SK-N-SH (cell line): ENCODE measurements at regions not wholly inside any gene's neighbourhood (a gene's known extent, or its start where the extent isn't known, plus 50 kb on each side); places are given as distances from the start of the nearest gene placed in this dataset.

Experiments used
- CTCF ChIA-PET: fragments of 300-600, 350-600 bp; formaldehyde crosslinking; extraction: SDS; loops from one replicate; lab custom pipeline; 2021; lab: Yijun Ruan, JAX
- POLR2A ChIA-PET: fragments of 350-600 bp; sonication (Branson Sonifier 250); formaldehyde crosslinking; extraction: SDS; loops from one replicate; lab custom pipeline; 2020; ENCODE audit warnings: antibody characterized with exemption, inconsistent platforms; lab: Yijun Ruan, JAX
- DNase-seq: peaks from one replicate; pipeline ENCODE4 v3.0.0; 2012
- H2AFZ ChIP-seq: fragments of 200-600 bp; sonication (generic); 2 replicates; pipeline ENCODE4 v1.8.1; 2016; ENCODE audit warnings: antibody characterized with exemption, mild to moderate bottlenecking, low read depth
- H3F3A ChIP-seq: fragments of 200-600 bp; sonication (generic); replicated peaks from 2 replicates; pipeline ENCODE3; 2016; ENCODE audit warnings: antibody characterized with exemption, mild to moderate bottlenecking; ENCODE audit not compliant: insufficient read depth
- H3K27ac ChIP-seq, 2 experiments: fragments of 200-500 bp in 1 of 2; fragments of 200-600 bp in 1 of 2; sonication (Bioruptor generic) in 1 of 2; sonication (generic), shearing (Covaris generic) in 1 of 2; 2 replicates each; pipeline versions ENCODE4 v1.5.1 to v1.6.1; 2014 to 2016; ENCODE audit warnings: low read depth in 2 of 2, inconsistent platforms in 1 of 2, low read length in 1 of 2, mild to moderate bottlenecking in 1 of 2, mixed read lengths in 1 of 2
- H3K27me3 ChIP-seq: fragments of 200-600 bp; sonication (generic), shearing (Covaris generic); 2 replicates; pipeline ENCODE4 v1.6.1; 2016; ENCODE audit warnings: mixed run types; ENCODE audit not compliant: insufficient read depth
- H3K36me3 ChIP-seq, 2 experiments: fragments of 200-500 bp in 1 of 2; fragments of 200-600 bp in 1 of 2; sonication (Bioruptor generic) in 1 of 2; sonication (generic) in 1 of 2; replicated peaks in 1 of 2; 2 replicates each; pipeline versions ENCODE3 to v1.5.1; 2014 to 2016; ENCODE audit warnings: low read length in 1 of 2, mild to moderate bottlenecking in 1 of 2; ENCODE audit not compliant: insufficient read depth in 2 of 2, control insufficient read depth in 1 of 2
- H3K4me1 ChIP-seq, 2 experiments: fragments of 200-500 bp in 1 of 2; fragments of 200-600 bp in 1 of 2; sonication (Bioruptor generic) in 1 of 2; sonication (generic), shearing (Covaris generic) in 1 of 2; 2 replicates each; pipeline versions ENCODE4 v1.5.1 to v1.6.1; 2014 to 2016; ENCODE audit warnings: low read depth in 1 of 2, low read length in 1 of 2, mixed run types in 1 of 2; ENCODE audit not compliant: insufficient read depth in 2 of 2, control insufficient read depth in 1 of 2
- H3K4me2 ChIP-seq: fragments of 200-600 bp; sonication (generic), shearing (Covaris generic); 2 replicates; pipeline ENCODE4 v1.6.1; 2017; ENCODE audit warnings: mixed run types
- H3K4me3 ChIP-seq, 2 experiments: fragments of 200-500 bp in 1 of 2; fragments of 200-600 bp in 1 of 2; sonication (Bioruptor generic) in 1 of 2; sonication (generic), shearing (Covaris generic) in 1 of 2; 2 replicates each; pipeline versions ENCODE4 v1.5.1 to v1.8.1; 2014 to 2016; ENCODE audit warnings: low read depth in 2 of 2, inconsistent platforms in 1 of 2, low read length in 1 of 2, mild to moderate bottlenecking in 1 of 2, mixed read lengths in 1 of 2, moderate library complexity in 1 of 2
- H3K79me2 ChIP-seq: fragments of 200-600 bp; sonication (generic); 2 replicates; pipeline ENCODE4 v1.8.1; 2017; ENCODE audit warnings: mild to moderate bottlenecking; ENCODE audit not compliant: insufficient read depth
- H3K9ac ChIP-seq: fragments of 200-600 bp; sonication (generic); 2 replicates; pipeline ENCODE4 v1.6.1; 2017; ENCODE audit warnings: mixed run types
- H3K9me2 ChIP-seq: fragments of 200-600 bp; sonication (generic); 2 replicates; pipeline ENCODE4 v1.6.1; 2017; ENCODE audit warnings: mixed run types
- H3K9me3 ChIP-seq: fragments of 200-600 bp; sonication (generic); 2 replicates; pipeline ENCODE4 v1.6.1; 2017; ENCODE audit warnings: mixed run types, mild to moderate bottlenecking, moderate library complexity
- H4K20me1 ChIP-seq: fragments of 200-600 bp; sonication (generic); 2 replicates; pipeline ENCODE4 v1.6.1; 2017; ENCODE audit warnings: mild to moderate bottlenecking, mixed run types; ENCODE audit not compliant: insufficient read depth
- CHD2 ChIP-seq: fragments of 150-350 bp; IDR thresholded peaks from 2 replicates; pipeline ENCODE4 v1.6.1; 2018; ENCODE audit warnings: low read length; ENCODE audit not compliant: partially characterized antibody
- CTCF ChIP-seq: fragments of 200-600 bp; sonication (generic); IDR thresholded peaks from 2 replicates; pipeline ENCODE4 v1.6.1; 2017; ENCODE audit warnings: antibody characterized with exemption, mild to moderate bottlenecking, moderate library complexity
- EP300 ChIP-seq, 2 experiments: IDR thresholded peaks; 2 replicates each; pipeline versions ENCODE4 v1.4.0 to v1.6.1; 2012; ENCODE audit warnings: borderline replicate concordance in 1 of 2, low read depth in 1 of 2, low read length in 1 of 2
- EZH2phosphoT487 ChIP-seq: fragments of 200-600 bp; sonication (generic); IDR thresholded peaks from 2 replicates; pipeline ENCODE4 v1.6.1; 2017; ENCODE audit warnings: low read depth, mixed run types, mild to moderate bottlenecking, antibody characterized with exemption, moderate library complexity, borderline replicate concordance
- MAX ChIP-seq: IDR thresholded peaks from 2 replicates; pipeline ENCODE4 v1.4.0; 2012; ENCODE audit warnings: low read depth
- MEF2A ChIP-seq: IDR thresholded peaks from 2 replicates; pipeline ENCODE4 v1.4.0; 2012; ENCODE audit warnings: low read depth, borderline replicate concordance
- RCOR1 ChIP-seq: fragments of 150-350 bp; IDR thresholded peaks from 2 replicates; pipeline ENCODE4 v1.6.1; 2017; ENCODE audit warnings: antibody characterized with exemption, low read length
- SIN3A ChIP-seq: IDR thresholded peaks from 2 replicates; pipeline ENCODE4 v1.6.1; 2012; ENCODE audit warnings: low read depth, mild to moderate bottlenecking, low read length, moderate library complexity, borderline replicate concordance
- SMC3 ChIP-seq: IDR thresholded peaks from 2 replicates; pipeline ENCODE4 v1.6.1; 2012; ENCODE audit warnings: low read depth, low read length, improper control_type of control experiment
- TAF1 ChIP-seq: IDR thresholded peaks from 2 replicates; pipeline ENCODE4 v1.6.1; 2012; ENCODE audit warnings: low read depth, mild to moderate bottlenecking, low read length, moderate library complexity, borderline replicate concordance
- TCF12 ChIP-seq: IDR thresholded peaks from 2 replicates; pipeline ENCODE4 v1.4.0; 2012
- TEAD4 ChIP-seq: IDR thresholded peaks from 2 replicates; pipeline ENCODE4 v1.4.0; 2012; ENCODE audit warnings: mild to moderate bottlenecking, borderline replicate concordance; ENCODE audit not compliant: insufficient read depth
- USF1 ChIP-seq: IDR thresholded peaks from 2 replicates; pipeline ENCODE4 v1.4.0; 2012; ENCODE audit warnings: low read depth, borderline replicate concordance
- YY1 ChIP-seq: IDR thresholded peaks from 2 replicates; pipeline ENCODE4 v1.4.0; 2012; ENCODE audit warnings: low read depth, mild to moderate bottlenecking
- WGBS: methylation state at CpG from one replicate; pipeline ENCODE4 v1.1.6; 2017; ENCODE audit warnings: low lambda C conversion rate; 5-methylcytosine and 5-hydroxymethylcytosine counted together

DNA sequence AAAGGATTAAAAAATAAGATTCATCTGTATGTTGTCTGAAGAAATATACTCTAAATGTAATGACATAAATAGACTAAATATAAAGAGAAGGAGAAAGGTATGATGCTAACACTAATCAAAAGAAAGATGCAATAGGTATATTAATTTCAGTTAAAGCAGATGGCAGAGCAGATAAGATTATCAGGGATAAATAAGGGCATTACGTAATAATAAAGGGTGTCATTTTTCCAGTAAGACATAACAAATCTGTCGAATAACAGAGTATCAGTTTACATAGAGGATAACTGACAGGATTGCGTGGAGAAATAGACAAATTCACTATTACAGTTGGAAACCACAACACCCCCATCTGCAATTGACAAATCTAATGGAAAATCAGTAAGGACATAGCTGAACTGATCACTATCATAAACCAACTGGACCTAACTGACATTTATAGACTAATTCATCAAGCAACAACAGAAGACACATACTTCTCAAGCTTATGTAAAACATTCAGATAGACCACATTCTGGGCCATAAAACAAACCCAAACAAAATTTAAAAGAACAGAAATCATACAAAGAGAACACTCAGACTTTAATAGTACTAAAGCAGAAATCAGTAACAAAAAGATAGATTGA is 384.1 kb upstream of the COBL start (continued):
- TF ChIP-seq EZH2phosphoT487 (no peak), MEF2A (no peak)

- no peak overlapping the region for H3K27ac ChIP-seq
- no peaks in the 10 kb centered on the region for H3K79me2 ChIP-seq
- DNase-seq = no peak
- H4K20me1 ChIP-seq = no peaks in the 10 kb centered on the region
- H3K4me1 ChIP-seq = no peaks in the 10 kb centered on the region
- no peak overlapping the region for H2AFZ ChIP-seq
- H3K9ac ChIP-seq = no peak overlapping the region
- no peaks in the 10 kb centered on the region for H3F3A ChIP-seq
- ChIA-PET CTCF (interaction anchor here (1.0 to 1.4 kb wide), 2 partner anchors 13 to 27 kb away, joined by 3 to 5 read pairs; no protein-coding TSS in a partner anchor), POLR2A (no interaction called here)
- TF ChIP-seq EZH2phosphoT487 (no peak), USF1 (no peak), YY1 (no peak), CTCF (no peak), SIN3A (no peak), TCF12 (no peak), TAF1 (no peak), EP300 (IDR thresholded peaks at IDR 0.05; ENCODE audit: borderline replicate concordance in 1 of 2, low read depth in 1 of 2, low read length in 1 of 2) (no peak), MAX (no peak), RCOR1 (no peak), TEAD4 (no peak), SMC3 (no peak), CHD2 (no peak)
- no peak overlapping the region for H3K4me2 ChIP-seq
- 17% methylated on average over 5 of the region's 5 CpGs for WGBS
- H3K9me3 ChIP-seq = no peaks in the 10 kb centered on the region; the same call in 1 of the 2 replicates
- no peak overlapping the region for H3K4me3 ChIP-seq
- H3K36me3 ChIP-seq = no peaks in the 10 kb centered on the region
- no peaks in the 10 kb centered on the region for H3K27me3 ChIP-seq
- H3K9me2 ChIP-seq = no peaks in the 10 kb centered on the region
Measured at GRCh38 chr7:51693258-51693657, 376.6 kb upstream of the COBL start.
